Sigmoid colon (tissue), 4 donors: ENCODE measurements at regions not wholly inside any gene's neighbourhood (a gene's known extent, or its start where the extent isn't known, plus 50 kb on each side); places are given as distances from the start of the nearest gene placed in this dataset.

ENCODE experiments used
- CTCF ChIP-seq, 4 experiments: fragments of 450-650 bp in 3 of 4; fragments of 200-600 bp in 1 of 4; IDR thresholded peaks; one replicate each; pipeline ENCODE4 v1.5.1; 2016 to 2019; ENCODE audit warnings: antibody characterized with exemption in 4 of 4, mild to moderate bottlenecking in 3 of 4, moderate library complexity in 2 of 4
- EP300 ChIP-seq, 4 donors: sonication (generic); formaldehyde crosslinking; IDR thresholded peaks; one replicate each; pipeline ENCODE4 v1.6.1; 2017; ENCODE audit warnings: antibody characterized with exemption in 4 of 4
- POLR2A ChIP-seq, 2 donors: fragments of 450-650 bp; IDR thresholded peaks; one replicate each; pipeline ENCODE4 v1.6.1; 2016; ENCODE audit warnings: antibody characterized with exemption in 2 of 2, mild to moderate bottlenecking in 2 of 2, moderate library complexity in 2 of 2
- POLR2AphosphoS5 ChIP-seq, 4 donors: sonication (generic); formaldehyde crosslinking; IDR thresholded peaks; one replicate each; pipeline ENCODE4 v1.6.1; 2017; ENCODE audit warnings: antibody characterized with exemption in 4 of 4

- TF ChIP-seq POLR2A (IDR thresholded peaks at IDR 0.05) (no peak), EP300 (IDR thresholded peaks at IDR 0.05) (no peak), POLR2AphosphoS5 (IDR thresholded peaks at IDR 0.05) (no peak), CTCF (IDR thresholded peaks at IDR 0.05) (no peak)
Measured at GRCh38 chr17:37818689-37819088, 73.8 kb upstream of the HNF1B start.
